ENCODE measurements at regions not wholly inside any gene's neighbourhood (a gene's known extent, or its start where the extent isn't known, plus 50 kb on each side); places are given as distances from the start of the nearest gene placed in this dataset.
"Not testable (repeated sequence)": the region's sequence is repeated elsewhere in the genome, so short reads cannot be mapped to it uniquely, and the experiment has no call there.

DNA sequence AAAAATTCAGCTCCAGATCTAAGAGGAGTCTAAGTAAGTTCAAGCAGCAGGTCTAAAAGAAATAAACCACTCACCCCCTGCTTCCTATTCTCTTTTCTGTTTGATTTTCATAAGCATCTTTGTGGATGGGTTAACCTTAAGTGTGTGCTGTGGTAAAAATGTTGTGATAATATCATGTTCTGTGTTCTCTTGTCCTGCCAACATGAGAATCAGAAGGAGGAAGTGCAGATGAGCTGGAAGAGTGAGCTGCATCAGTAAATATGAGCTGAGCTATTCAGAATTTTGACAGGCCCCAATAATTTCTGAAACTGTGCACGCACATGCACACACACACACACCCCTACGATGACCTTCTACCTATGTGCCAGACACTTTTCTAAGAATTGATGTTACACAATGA, 186.5 kb upstream of the ANKRD55 start:
- DNase-seq: no peak

- DNase-seq: no peak
These were observed 182.2 kb upstream of the ANKRD55 start for GRCh38 chr5:56415356-56415765.

- DNase-seq: no peak
These were observed 180.9 kb upstream of the ANKRD55 start for GRCh38 chr5:56414066-56414465.

- no peak for DNase-seq
These were observed 180.4 kb upstream of the ANKRD55 start for GRCh38 chr5:56413546-56413945.

- no peak for DNase-seq
These were observed 179.7 kb upstream of the ANKRD55 start for GRCh38 chr5:56412601-56413379.

DNA sequence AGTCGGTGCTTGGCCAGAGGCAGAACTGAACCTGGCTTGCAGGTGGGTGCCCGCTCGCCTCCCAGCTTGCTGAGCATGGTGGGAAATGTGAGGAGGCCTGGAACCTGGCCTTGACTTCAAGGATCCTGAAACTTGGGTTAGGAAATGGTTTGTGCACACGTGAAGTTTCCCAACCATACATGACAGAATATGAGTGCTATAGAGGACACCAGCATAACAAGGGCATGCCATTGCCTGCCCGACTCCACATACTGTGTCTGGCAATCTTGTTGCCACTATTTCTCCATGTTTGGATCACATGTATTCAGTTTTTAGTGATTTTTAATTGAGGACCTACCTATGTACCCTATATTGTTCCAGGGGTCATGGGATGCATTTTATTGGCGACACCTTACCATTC, 177.6 kb upstream of the ANKRD55 start:
- no peak for DNase-seq

DNA sequence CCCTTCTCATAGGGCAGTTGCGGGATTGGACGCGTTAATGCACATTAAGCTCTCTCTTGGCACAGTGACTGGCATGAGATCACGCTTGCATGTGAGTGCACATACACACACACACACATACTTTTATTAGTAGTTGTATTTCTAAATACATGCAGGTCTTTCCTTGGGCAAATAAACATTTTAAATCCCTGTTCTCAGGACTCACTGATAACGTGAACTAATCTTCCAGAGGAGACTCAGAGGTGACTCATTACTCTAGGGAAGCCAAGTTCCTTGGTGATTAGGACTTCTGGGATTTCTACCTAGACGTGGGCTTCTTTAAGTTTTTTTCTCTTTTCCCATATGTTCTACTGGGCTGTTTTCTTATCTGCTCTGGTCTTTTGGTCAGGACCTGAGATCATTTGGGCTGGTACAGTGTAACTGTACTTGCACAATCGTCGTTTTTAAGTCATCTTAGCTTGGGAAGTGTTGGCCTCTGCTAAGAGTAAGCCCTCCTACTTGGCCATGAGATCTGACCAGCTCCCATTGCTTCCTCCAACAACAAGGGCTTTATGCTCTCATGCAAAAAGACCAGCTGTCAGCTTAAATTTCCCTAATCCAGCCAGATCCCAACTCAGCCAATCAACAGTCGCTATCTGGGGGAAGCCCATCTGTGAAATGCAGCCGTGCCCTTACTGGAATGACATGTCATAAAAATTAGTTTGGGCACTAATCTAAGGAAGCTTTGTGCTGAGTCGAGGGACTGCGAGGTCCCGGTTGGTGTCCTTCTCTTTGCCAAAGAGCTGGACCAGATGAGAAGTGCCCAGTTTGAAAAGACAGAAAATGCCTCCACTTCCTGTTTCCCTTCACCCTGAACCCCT, 176.4 kb upstream of the ANKRD55 start:
- no peak for DNase-seq

DNA sequence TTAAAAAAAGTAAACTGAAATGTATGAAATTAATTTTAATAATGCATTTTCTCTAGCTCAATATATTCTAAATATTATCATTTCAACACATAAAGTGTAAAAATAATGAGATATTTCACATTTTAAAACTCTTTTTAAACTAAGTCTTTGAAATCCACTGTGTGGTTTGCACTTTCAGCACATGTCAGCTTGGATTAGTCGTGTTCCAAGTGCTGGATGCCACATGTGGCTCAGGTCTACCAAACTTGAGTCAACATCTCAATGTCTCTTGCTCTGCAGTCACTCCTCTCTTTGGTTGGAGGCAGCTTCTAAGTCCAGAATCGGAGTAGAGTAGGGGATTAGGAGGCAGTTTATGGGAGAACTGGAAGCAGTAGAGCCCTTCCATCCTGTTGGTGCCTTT, 173.7 kb upstream of the ANKRD55 start:
- no peak for DNase-seq

GRCh38 chr5:56406221-56406620, 173.1 kb upstream of the ANKRD55 start:
- no peak for DNase-seq

DNA sequence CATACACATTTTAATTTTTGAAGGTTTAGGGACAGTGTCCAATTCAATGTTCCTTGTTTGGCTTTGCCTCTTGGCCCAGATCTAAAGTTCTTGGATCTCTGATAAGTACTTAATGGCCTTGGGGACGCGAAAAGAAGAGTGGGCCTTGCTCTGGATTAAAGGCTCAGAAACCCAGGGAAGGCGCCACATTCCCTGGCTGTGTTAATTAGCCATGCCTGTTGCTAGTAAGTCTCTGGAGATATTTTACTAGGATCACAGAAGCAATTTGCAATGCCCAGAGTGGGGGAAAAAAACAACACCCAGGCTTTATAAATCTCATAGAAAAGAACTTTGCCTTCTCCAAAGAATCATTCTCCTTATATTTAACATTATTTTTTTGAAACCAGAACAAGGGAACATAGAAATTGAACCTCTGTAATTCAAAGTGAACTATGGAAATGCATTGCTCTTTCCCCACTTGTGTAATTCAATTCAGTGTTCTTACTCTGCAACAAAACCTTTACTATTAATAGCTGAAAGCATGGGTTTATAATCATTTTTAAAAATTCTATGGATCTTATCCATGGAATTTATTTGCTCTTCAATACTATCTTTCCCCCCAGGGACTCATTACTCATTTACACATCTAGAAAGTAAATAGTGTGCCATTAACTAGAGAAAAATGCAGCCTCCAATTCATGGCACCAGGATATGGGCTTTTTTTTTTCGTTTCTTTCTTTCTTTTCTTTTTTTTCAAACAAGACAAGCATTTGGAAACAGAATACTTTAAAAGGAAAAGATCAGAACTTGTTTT, 172.2 kb upstream of the ANKRD55 start:
- DNase-seq: no peak

DNA sequence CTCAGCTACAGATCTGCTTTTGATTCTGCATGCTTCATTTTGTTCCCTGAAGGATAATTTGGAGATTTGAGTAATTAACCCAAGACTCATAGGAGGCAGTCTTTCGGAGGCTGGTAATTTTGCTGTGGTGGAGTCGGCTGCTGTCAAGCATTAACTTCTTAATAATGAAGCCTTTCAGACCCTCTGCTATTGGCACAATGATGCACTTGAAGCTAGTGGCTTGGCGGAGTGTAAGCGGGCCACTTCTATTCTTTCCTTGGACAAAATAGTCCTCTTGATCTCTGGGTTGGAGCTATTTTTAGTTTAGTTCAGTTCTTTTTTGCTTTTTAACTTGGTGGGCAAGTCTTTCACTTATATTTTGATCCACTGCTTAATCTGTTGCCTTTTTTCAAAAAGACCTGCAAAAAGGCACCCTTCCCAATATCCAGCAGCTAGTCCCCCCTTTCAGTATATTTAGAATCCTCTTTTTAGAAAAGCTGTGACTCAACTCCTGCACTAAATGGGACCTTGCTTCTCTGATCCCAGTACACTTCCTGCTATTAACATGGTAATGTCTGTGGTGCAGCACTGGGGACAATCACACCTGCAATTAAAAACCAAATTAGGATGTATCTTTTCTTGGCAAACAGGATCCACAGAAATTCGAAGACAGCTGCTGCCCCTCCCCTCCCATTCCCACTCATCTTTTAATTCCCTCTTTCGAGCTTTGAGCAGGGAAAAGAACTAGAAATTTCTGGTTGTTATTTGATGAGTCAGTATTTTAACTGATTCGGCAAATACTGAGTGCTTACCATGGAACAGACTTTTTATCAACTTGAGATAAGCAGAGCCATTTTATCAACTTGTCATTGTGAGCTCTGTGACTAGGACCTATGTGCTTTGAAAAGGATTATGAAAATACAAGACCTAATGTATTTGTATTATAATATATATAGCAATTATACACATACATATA, 169.4 kb upstream of the ANKRD55 start:
- DNase-seq: no peak

DNA sequence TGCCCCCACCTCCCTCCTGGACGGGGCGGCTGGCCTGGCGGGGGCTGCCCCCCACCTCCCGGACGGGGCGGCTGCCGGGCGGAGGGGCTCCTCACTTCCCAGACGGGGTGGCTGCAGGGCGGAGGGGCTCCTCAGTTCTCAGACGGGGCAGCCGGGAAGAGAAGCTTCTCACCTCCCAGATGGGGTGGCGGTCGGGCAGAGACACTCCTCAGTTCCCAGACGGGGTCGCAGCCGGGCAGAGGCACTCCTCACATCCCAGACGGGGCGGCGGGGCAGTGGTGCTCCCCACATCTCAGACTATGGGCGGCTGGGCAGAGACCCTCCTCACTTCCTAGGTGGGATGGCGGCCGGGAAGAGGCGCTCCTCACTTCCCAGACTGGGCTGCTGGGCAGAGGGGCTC, 164.7 kb upstream of the ANKRD55 start:
- not testable (repeated sequence) for DNase-seq

DNA sequence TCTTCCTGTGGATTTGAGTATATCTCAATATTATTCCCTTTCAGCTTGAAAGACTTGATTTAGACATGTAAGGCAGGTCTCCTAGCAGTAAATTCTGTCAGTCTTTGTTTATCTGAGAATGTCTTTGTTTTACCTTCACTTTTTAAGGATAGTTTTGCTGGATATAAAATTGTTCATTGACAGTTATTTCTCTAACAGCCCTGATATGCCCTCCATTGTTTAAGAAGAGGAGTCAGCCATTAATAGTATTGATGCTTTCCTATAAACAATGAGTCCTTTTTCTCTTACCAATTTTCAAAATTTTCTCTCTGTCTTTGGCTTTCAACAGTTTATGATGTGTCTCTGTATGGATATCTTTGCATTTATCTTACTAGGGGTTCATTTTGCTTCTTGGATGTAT, 163.5 kb upstream of the ANKRD55 start:
- DNase-seq: no peak

DNA sequence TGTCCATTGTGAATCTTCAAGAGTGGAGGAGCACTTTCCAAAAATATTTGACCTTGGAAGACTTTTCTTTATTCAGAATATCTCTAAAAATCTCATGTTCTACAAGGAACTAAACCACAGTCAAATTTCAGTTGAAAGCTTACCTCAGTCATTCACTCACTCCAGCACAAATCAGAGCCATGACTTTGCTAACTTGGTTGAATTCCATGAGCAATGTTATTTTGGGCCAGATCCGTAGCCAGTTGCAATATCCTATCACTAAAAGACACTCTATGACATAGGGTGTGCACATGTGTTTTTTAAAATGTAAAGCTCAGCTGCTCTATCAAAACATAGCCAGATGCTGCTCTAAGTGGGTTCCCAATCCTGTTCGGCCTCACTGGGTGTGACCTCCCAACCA, 156.1 kb upstream of the ANKRD55 start:
- no peak for DNase-seq

GRCh38 chr5:56388229-56388985, 155.3 kb upstream of the ANKRD55 start:
- no peak for DNase-seq

- no peak for DNase-seq
These were observed 152.9 kb upstream of the ANKRD55 start for GRCh38 chr5:56386046-56386445.

- no peak for DNase-seq
These were observed 151.1 kb upstream of the ANKRD55 start for GRCh38 chr5:56384186-56384585.

GRCh38 chr5:56383761-56384160, 150.6 kb upstream of the ANKRD55 start:
- DNase-seq: no peak

DNA sequence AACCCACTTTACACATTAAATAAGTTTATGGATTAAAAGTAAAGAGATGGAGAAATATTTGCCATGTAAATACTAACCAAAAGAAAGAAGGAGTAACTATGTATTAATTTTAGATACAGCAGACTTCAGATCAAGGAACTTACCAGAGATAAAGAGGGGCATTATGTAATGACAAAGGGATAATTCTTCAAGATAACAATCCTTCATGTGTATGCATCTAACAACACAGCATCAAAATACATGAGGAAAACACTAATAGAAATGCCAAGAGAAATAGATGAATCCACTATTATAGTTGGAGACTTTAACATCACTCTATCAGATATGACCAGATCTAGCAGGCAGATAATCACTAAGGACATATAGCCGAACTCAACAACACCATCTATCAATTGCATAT, 149.8 kb upstream of the ANKRD55 start:
- no peak for DNase-seq

DNA sequence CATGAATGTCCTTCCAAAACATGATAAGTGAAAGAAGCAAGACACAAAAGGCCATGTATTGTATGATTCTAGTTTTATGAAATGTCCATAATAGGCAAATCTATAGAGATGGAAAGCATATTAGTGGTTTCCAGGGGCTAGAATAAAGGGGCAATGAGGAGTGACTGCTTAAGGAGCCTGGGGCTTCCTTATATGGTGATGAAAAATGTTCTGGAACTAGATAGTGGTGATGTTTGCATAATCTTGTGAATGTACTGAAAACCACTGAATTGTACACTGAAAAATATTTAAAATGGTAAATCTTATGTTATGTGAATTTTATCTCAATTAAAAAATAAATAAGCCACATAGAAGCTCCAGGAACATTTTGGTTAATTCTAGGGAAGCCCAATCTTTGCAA, 144.4 kb upstream of the ANKRD55 start:
- DNase-seq: no peak

- no peak for DNase-seq
These were observed 143.0 kb upstream of the ANKRD55 start for GRCh38 chr5:56376128-56376527.
